ENCODE measurements at regions not wholly inside any gene's neighbourhood (a gene's known extent, or its start where the extent isn't known, plus 50 kb on each side); places are given as distances from the start of the nearest gene placed in this dataset.

- TF ChIP-seq, protein P1, sequence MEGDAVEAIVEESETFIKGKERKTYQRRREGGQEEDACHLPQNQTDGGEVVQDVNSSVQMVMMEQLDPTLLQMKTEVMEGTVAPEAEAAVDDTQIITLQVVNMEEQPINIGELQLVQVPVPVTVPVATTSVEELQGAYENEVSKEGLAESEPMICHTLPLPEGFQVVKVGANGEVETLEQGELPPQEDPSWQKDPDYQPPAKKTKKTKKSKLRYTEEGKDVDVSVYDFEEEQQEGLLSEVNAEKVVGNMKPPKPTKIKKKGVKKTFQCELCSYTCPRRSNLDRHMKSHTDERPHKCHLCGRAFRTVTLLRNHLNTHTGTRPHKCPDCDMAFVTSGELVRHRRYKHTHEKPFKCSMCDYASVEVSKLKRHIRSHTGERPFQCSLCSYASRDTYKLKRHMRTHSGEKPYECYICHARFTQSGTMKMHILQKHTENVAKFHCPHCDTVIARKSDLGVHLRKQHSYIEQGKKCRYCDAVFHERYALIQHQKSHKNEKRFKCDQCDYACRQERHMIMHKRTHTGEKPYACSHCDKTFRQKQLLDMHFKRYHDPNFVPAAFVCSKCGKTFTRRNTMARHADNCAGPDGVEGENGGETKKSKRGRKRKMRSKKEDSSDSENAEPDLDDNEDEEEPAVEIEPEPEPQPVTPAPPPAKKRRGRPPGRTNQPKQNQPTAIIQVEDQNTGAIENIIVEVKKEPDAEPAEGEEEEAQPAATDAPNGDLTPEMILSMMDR (IDR thresholded peaks at IDR 0.05; ENCODE audit: low read depth, low read length, missing control alignments), result no peak
- H3K4me3 ChIP-seq (replicated peaks; ENCODE audit: low read depth, low read length), result no peak overlapping the region
- no peak for DNase-seq (ENCODE audit: extremely low read depth, low read depth)
Measured at GRCh38 chr14:101189962-101190560, 286.5 kb upstream of the RTL1 start.

DNA sequence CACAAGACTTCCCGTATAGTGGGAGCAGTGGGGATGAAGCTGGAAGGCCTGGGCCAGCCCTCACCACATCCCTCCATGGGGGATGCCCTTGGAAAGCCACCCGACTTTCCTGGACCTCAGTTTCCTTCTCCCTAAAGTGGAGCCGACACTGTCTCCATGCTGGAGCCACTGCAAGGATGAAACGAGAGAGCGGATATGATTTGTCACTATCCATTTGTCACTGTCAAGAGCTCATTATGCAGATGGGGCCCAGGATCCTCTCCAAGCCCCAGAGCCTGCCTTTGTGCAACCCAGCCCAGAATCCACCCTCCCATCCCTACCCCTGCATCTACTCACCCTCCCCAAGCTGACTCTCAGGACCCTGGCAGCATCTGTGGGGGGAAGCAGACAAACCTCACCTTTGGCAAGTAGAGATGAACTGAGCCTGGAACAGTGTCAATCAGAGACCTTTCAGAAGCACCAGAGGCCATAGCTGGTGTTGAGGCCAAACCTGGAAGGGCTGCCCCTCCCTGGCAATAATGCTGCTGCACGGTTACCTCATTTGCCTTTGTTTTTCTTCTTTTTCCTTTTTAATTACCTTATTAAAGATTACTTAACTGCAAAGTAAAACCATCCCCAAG, 287.7 kb upstream of the RTL1 start:
- DNase-seq (ENCODE audit: extremely low read depth, low read depth), result no peak

GRCh38 chr14:101191721-101192660, 288.5 kb upstream of the RTL1 start:
- no peak for DNase-seq (ENCODE audit: extremely low read depth, low read depth)
- H3K4me3 ChIP-seq (replicated peaks; ENCODE audit: low read depth, low read length), result no peak overlapping the region
- TF ChIP-seq, protein P1 (IDR thresholded peaks at IDR 0.05; ENCODE audit: low read depth, low read length, missing control alignments), result no peak

More for the DNA sequence above, 287.7 kb upstream of the RTL1 start:
- TF ChIP-seq, protein P1 (IDR thresholded peaks at IDR 0.05; ENCODE audit: low read depth, low read length, missing control alignments), result no peak
- no peak overlapping the region for H3K4me3 ChIP-seq (replicated peaks; ENCODE audit: low read depth, low read length)

DNA sequence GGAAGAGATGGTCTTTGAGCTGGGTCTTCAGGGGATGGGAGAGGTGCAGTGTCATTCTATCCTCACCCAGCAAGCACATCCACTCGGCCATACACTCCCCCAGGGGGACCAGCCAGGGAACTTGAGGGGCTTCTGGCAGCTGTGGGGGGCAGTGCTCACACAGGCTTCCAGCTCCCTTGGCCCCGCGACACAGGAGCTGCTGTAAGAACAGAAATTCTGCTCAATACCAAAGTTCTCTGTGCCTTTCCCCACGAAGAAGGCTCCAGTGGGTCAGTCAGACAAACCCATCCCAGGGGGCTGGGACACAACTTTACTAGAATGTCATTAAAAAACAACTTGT, 289.1 kb upstream of the RTL1 start:
- no peak for DNase-seq (ENCODE audit: extremely low read depth, low read depth)
- H3K4me3 ChIP-seq (replicated peaks; ENCODE audit: low read depth, low read length), result no peak overlapping the region

DNA sequence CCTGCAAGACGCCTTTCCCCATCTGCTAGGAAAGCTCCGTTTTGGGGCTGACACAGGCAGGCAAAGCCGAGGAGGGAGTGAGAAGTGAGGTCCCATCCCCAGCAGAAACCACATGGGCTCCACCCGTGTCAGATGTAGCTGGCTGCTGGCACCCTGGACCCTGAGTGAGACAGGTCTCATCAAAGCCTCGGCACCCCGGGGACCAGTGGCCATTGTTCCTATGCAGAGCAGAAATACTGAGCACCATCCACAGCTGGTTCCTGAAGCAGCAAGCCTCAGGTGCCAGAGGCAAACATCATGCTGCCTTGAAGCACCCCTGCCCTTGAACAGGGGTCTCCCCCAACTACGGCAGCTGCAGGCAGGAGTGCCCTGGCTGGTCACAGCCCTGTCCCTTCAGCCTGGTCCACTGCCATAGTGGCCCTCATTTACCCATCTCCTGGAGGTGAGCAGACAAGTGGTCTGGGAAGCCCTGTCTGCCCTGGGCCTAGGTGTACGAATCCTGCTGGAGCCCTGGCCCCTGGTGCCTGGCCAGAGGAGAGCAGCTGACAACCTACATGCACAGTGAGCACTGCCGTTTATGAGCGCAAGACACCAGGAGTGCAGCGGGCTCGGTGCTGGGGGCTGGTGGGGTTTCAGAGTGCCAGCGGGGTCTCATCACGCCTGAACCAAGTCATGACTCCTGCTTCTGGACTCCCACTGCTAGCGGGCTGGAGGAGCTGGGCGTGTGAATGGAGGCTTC, 289.8 kb upstream of the RTL1 start:
- no peak for DNase-seq (ENCODE audit: extremely low read depth, low read depth)
- H3K4me3 ChIP-seq (replicated peaks; ENCODE audit: low read depth, low read length), result no peak overlapping the region
- TF ChIP-seq, protein P1 (IDR thresholded peaks at IDR 0.05; ENCODE audit: low read depth, low read length, missing control alignments), result no peak

More for the DNA sequence above, 289.1 kb upstream of the RTL1 start:
- TF ChIP-seq, protein P1 (IDR thresholded peaks at IDR 0.05; ENCODE audit: low read depth, low read length, missing control alignments), result no peak

- no peak for DNase-seq (ENCODE audit: extremely low read depth, low read depth)
- no peak overlapping the region for H3K4me3 ChIP-seq (replicated peaks; ENCODE audit: low read depth, low read length)
- TF ChIP-seq, protein P1 (IDR thresholded peaks at IDR 0.05; ENCODE audit: low read depth, low read length, missing control alignments), result no peak
Measured at GRCh38 chr14:101193845-101194372, 290.4 kb upstream of the RTL1 start.

All from HFF-Myc (cell line).